Astrocyte (in vitro differentiated cells and primary cell): ENCODE measurements at regions not wholly inside any gene's neighbourhood (a gene's known extent, or its start where the extent isn't known, plus 50 kb on each side); places are given as distances from the start of the nearest gene placed in this dataset.

Source experiments
- CTCF ChIP-seq: IDR thresholded peaks from 2 replicates; pipeline ENCODE4 v1.5.1; 2011; ENCODE audit warnings: low read depth, mild to moderate bottlenecking, inconsistent platforms, low read length, moderate library complexity; ENCODE audit not compliant: insufficient read depth
- EZH2 ChIP-seq: IDR thresholded peaks from 2 replicates; pipeline ENCODE4 v1.6.1; 2012; ENCODE audit warnings: mild to moderate bottlenecking, low read length, inconsistent platforms; ENCODE audit not compliant: insufficient read depth

DNA sequence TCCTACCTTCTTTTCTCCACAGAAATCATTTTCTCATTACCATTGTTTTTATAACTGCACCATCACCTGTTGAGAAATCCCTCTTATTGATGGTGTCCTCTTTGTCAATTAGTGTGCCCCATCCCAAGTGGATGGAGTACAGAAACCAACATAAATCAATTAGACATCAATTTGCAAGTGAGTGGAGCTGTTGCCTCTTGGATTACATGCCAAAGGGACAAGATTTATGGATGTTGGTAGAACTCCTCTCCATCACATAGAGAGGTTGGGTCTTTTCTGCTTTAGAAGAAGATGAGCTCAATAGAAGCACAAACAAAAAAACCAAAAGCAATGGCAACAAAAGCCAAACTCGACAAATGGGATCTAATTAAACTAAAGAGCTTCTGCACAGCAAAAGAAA lies 973.5 kb downstream of the CDH11 start:
- no peak for TF ChIP-seq CTCF
- TF ChIP-seq EZH2, result no peak
